Endothelial cell of umbilical vein (primary cell): ENCODE measurements at regions not wholly inside any gene's neighbourhood (a gene's known extent, or its start where the extent isn't known, plus 50 kb on each side); places are given as distances from the start of the nearest gene placed in this dataset.

Experiments
- BruUV-seq: library from RNA; stranded (reverse); fragments of 400-500 nt; replicated peaks from 2 replicates; lab custom pipeline; 2021; lab: Mats Ljungman, UMichigan
- CTCF ChIA-PET: fragments of 300-600, 350-600 bp; sonication (Branson Sonifier 250); formaldehyde crosslinking; loops from one replicate; lab custom pipeline; 2021; ENCODE audit warnings: antibody characterized with exemption, inconsistent platforms; lab: Charles Lee
- POLR2A ChIA-PET: fragments of 300-600, 350-600 bp; sonication (Branson Sonifier 250); formaldehyde crosslinking; loops from one replicate; lab custom pipeline; 2021; ENCODE audit warnings: antibody characterized with exemption, inconsistent platforms; lab: Charles Lee
- DNase-seq: peaks from one replicate; pipeline ENCODE4 v3.0.0-alpha.2; 2011; ENCODE audit warnings: low read depth, low spot score
- FAIRE-seq: peaks from 2 replicates; lab custom pipeline; 2011; peaks lifted over from hg19 to GRCh38; lab: Jason Lieb, UNC
- H2AFZ ChIP-seq: 2 replicates; pipeline ENCODE4 v1.6.0; 2012; ENCODE audit warnings: low read depth, low read length, control low read depth, inconsistent platforms
- H3K27ac ChIP-seq: 2 replicates; pipeline ENCODE4 v1.5.1; 2011; ENCODE audit warnings: low read depth, mild to moderate bottlenecking, control low read depth, low read length, moderate library complexity; ENCODE audit not compliant: insufficient read depth
- H3K27me3 ChIP-seq, 2 experiments: 2 replicates each; pipeline versions ENCODE4 v1.6.0 to v1.6.1; 2011; ENCODE audit warnings: low read length in 2 of 2, mixed read lengths in 1 of 2; ENCODE audit not compliant: control insufficient read depth in 2 of 2, insufficient read depth in 2 of 2
- H3K36me3 ChIP-seq, 2 experiments: 2 replicates in 1 of 2; 3 replicates in 1 of 2; pipeline ENCODE4 v1.5.1; 2011; ENCODE audit warnings: low read length in 2 of 2, mild to moderate bottlenecking in 1 of 2, moderate library complexity in 1 of 2; ENCODE audit not compliant: control insufficient read depth in 2 of 2, insufficient read depth in 2 of 2; ENCODE audit errors: extremely low read depth in 1 of 2
- H3K4me1 ChIP-seq: 3 replicates; pipeline ENCODE4 v1.5.1; 2011; ENCODE audit warnings: mild to moderate bottlenecking, low read length; ENCODE audit not compliant: control insufficient read depth, insufficient read depth; ENCODE audit errors: extremely low read depth
- H3K4me2 ChIP-seq: 2 replicates; pipeline ENCODE4 v1.6.1; 2011; ENCODE audit warnings: low read length, control low read depth, mixed read lengths; ENCODE audit not compliant: insufficient read depth
- H3K4me3 ChIP-seq, 3 experiments: fragments of 200-600 bp in 1 of 3; sonication (generic), shearing (Covaris generic) in 1 of 3; replicated peaks in 1 of 3; 2 replicates each; pipeline ENCODE4 v1.5.1; 2011 to 2016; ENCODE audit warnings: control low read depth in 3 of 3, low read length in 3 of 3, mild to moderate bottlenecking in 2 of 3, inconsistent platforms in 1 of 3, low read depth in 1 of 3, moderate library complexity in 1 of 3; ENCODE audit not compliant: insufficient read depth in 1 of 3
- H3K79me2 ChIP-seq: 2 replicates; pipeline ENCODE4 v1.6.0; 2012; ENCODE audit warnings: low read length, inconsistent platforms; ENCODE audit not compliant: control insufficient read depth, insufficient read depth
- H3K9ac ChIP-seq: replicated peaks from 2 replicates; pipeline ENCODE3; 2011; ENCODE audit warnings: low read length, control low read depth; ENCODE audit not compliant: insufficient read depth; ENCODE audit errors: extremely low read depth
- H3K9me1 ChIP-seq: replicated peaks from 3 replicates; pipeline ENCODE4 v1.6.0; 2011; ENCODE audit warnings: mild to moderate bottlenecking, low read length; ENCODE audit not compliant: control insufficient read depth, insufficient read depth; ENCODE audit errors: extremely low read depth
- H3K9me3 ChIP-seq: replicated peaks from 2 replicates; pipeline ENCODE4 v1.5.1; 2012; ENCODE audit warnings: low read length, inconsistent platforms; ENCODE audit not compliant: control insufficient read depth, insufficient read depth
- H4K20me1 ChIP-seq: replicated peaks from 2 replicates; pipeline ENCODE3; 2011; ENCODE audit warnings: mild to moderate bottlenecking, low read length; ENCODE audit not compliant: control insufficient read depth, insufficient read depth; ENCODE audit errors: extremely low read depth
- FOS ChIP-seq: IDR thresholded peaks from 2 replicates; pipeline ENCODE4 v1.6.1; 2011; ENCODE audit warnings: mild to moderate bottlenecking, low read length, moderate library complexity, borderline replicate concordance; ENCODE audit not compliant: insufficient read depth
- JUN ChIP-seq: IDR thresholded peaks from 2 replicates; pipeline ENCODE4 v1.6.1; 2011; ENCODE audit warnings: borderline replicate concordance, low read depth; ENCODE audit not compliant: insufficient read length, insufficient read depth
- MYC ChIP-seq: IDR thresholded peaks from one replicate; pipeline ENCODE4 v1.6.1; 2011; ENCODE audit warnings: mild to moderate bottlenecking, low read depth, low read length
- dilution Hi-C: fragments of 300-500 bp; cut with MboI; formaldehyde crosslinking; loops from one replicate; pipeline ENCODE4 v1.15.0; 2019; ENCODE audit warnings: low sequenced_read_pairs; ENCODE audit not compliant: extremely low pct_ligation_motif_present
- intact Hi-C: fragments of 100-400 bp; cut with micrococcal nuclease; formaldehyde crosslinking; loops from one replicate; pipeline ENCODE4 v1.10.0; 2022

DNA sequence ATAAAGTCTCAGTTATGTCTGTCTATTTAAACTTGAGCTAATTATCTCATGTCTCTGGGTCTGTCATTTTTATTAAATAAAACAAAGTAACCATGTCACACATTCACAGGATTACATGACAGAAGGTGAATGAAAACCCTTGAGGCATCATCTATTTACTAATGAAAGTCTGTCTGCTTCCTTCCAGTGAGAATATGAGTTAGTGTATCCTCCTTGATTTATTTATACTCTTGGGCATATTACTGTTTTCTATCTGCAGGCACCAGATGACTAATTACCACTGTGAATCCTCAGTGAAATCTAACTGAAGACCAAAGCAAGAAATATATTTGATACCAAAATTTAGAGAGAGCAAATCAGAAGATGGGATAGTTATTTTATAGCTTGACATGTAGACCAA, 163.7 kb downstream of the CDC14C start:
- no peak overlapping the region for H2AFZ ChIP-seq
- no peaks in the 10 kb centered on the region for H4K20me1 ChIP-seq
- H3K4me1 ChIP-seq, result no peaks in the 10 kb centered on the region
- H3K4me3 ChIP-seq, result no peak overlapping the region
- CTCF ChIA-PET, result no interaction called here
- H3K79me2 ChIP-seq, result no peaks in the 10 kb centered on the region
- no peaks in the 10 kb centered on the region for H3K36me3 ChIP-seq
- DNase-seq (no peak), FAIRE-seq (no peak)
- intact Hi-C loops, result no loop called here
- no peaks in the 10 kb centered on the region for H3K9me3 ChIP-seq
- no peak overlapping the region for H3K9ac ChIP-seq
- dilution Hi-C loops, result no loop called here
- TF ChIP-seq JUN (no peak), FOS (no peak)
- no TSS peak for BruUV-seq
- H3K9me1 ChIP-seq, result no peaks in the 10 kb centered on the region
- no peak overlapping the region for H3K4me2 ChIP-seq
- POLR2A ChIA-PET, result no interaction called here
- H3K27ac ChIP-seq, result no peak overlapping the region
- no peaks in the 10 kb centered on the region for H3K27me3 ChIP-seq

DNA sequence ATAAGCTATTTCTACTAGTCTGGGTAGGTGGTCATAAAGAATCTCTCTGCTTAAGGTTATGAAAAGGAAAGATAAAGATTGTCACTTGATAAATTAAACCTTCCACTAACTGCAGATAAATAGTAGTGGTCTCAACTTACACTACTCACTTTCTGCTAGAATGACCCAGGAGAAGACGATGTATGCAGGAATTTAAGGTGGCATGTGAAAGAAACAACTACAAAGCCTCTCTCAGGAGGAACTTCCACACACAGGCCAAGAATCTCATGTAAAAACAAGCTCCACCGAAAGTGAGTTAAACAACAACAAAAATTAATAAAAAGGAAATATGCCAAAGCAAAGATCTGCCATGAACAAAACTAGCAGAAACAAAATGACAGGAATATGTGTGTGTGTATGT, 165.4 kb downstream of the CDC14C start:
- intact Hi-C loops, result no loop called here
- BruUV-seq, result no TSS peak
- Histone ChIP-seq H3K79me2 (no peaks in the 10 kb centered on the region), H3K27ac (no peak overlapping the region), H3K4me2 (no peak overlapping the region), H3K4me3 (no peak overlapping the region), H3K36me3 (no peaks in the 10 kb centered on the region), H3K4me1 (no peaks in the 10 kb centered on the region), H2AFZ (no peak overlapping the region), H3K9ac (no peak overlapping the region), H4K20me1 (no peaks in the 10 kb centered on the region), H3K9me1 (no peaks in the 10 kb centered on the region), H3K9me3 (no peaks in the 10 kb centered on the region), H3K27me3 (no peaks in the 10 kb centered on the region)
- no peak for FAIRE-seq
- no peak for DNase-seq
- ChIA-PET CTCF (no interaction called here), POLR2A (no interaction called here)
- TF ChIP-seq MYC, result no peak
- dilution Hi-C loops, result no loop called here
